GM18498 (cell line): ENCODE measurements at regions not wholly inside any gene's neighbourhood (a gene's known extent, or its start where the extent isn't known, plus 50 kb on each side); places are given as distances from the start of the nearest gene placed in this dataset.

ENCODE experiments used
- ATAC-seq: cut with Tn5 transposase; IDR thresholded peaks from one replicate; pipeline ENCODE4 v1.9.1; 2021; ENCODE audit warnings: mild to moderate bottlenecking, moderate library complexity; ENCODE audit not compliant: unreplicated experiment

DNA sequence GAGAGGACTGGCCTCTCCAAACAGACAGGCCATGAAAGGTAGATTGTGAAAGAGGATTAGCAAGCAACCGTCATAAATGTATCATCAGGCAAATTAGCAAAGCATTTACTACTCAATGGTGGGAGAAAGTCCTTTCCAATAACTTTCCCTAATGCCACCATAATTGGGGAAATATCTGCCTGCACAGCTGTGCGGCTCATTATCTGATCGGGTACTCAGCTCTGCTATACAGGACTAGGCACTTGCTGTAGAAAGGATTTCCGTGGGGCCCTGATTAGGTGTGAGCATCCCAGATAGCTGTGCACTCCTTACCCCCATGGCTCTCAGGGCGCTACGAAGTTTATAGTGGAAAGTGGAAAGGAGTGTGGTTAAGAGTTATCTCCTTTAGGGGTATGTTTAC lies 309.7 kb upstream of the PLET1 start:
- ATAC-seq: no peak

DNA sequence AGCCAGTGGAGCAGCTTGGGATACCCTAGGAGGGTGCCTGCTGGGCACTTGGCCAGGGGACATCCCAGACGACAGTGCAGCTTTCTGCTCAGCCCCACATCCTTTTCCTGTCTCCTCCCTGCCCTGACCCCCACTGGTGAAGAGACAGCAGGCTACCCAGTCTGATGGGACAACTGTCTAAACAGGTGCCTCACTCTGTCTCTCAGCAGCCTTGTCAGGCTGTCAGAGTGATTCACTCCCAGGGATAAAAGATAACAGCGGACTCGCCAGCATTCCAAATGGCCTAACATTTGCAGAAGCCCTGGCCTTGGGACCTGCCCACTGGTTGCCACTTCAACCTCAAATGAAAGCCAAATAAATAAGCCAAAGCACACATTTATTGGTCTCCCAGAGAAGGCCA lies 318.6 kb upstream of the PLET1 start:
- ATAC-seq: no peak

DNA sequence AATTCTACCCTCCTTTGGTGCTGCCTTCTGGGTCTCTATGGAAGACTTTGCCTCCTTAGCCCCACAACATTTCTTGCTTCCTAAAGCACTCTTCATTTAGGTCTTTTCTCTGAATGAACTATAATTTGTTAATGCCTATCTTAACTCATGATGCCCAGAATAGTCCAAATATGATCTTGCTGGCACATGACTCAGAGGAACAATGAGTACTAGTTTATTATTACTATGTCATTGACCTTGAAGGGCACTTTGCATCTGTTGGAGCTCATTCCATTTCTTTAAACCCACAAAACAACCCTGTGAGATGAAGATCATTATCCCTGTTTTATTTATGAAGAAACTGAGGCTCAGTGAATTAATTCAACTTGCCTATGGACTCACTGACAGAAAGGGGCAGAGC lies 320.2 kb upstream of the PLET1 start:
- ATAC-seq: no peak

DNA sequence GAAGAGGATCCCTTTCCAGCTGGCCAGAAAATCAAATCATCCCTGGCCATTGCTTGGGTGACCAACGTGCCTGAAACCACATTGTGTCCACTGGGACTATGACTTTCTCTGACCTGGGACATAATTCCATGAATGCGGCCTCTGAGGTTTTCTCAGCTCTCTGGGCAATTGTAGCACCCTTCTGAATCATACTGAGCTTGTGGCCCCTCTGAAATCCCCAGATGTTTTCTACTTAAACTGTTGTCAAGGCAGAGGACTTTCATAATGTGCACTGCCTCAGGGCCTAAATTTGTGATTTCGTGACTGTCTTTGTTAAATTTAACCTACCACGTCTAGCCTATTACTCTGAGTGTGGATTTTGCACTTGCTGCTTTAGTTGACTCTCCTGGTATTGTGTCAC lies 321.1 kb upstream of the PLET1 start:
- ATAC-seq: peak; percentile 30

DNA sequence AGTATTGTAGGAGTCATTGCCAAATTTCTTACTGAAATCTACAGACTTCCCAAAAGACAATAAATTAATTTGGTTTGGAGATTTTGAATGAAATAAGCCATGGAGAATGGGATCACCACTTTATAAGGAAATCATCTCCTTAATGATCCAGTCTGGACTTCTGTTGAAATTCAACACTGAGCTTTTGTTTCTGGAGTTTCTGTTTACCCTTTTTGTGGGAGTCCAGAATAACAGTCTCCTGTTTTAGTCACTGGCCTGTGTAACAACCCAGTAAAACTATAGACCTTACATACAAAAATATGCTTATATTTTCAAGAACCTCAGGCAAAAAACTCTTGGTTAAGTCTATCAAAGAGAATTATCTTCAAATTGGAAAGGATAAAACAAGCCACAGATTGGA lies 321.7 kb upstream of the PLET1 start:
- no peak for ATAC-seq

DNA sequence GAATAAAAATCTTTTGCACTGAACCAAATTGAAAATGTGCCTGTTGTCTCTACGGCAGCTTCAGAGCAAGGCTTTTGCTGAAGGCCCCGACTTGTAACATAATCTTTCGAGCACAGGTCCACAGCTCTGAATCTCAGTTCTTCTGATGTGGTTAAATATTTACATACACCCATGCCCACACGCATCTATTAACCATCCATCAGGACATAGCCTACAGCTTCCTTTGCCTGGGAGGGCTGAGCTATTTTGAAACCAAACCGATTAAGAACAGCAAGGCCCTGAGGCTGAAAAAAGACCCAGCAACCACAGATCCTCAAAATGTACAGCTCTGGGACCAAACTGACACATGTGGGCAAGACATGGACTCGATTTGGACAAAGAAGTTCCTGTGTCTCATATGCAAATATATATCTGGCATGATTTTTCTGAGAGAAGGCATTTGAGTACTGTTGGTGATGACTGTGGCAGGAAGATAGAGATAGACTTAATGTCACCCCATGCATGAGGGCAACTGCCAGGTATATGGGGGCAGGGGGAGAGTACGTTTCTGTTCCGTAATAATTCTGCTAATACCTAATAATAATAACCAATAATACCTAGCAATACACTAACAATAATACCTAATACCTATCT lies 322.7 kb upstream of the PLET1 start:
- peak; percentile 89 for ATAC-seq

DNA sequence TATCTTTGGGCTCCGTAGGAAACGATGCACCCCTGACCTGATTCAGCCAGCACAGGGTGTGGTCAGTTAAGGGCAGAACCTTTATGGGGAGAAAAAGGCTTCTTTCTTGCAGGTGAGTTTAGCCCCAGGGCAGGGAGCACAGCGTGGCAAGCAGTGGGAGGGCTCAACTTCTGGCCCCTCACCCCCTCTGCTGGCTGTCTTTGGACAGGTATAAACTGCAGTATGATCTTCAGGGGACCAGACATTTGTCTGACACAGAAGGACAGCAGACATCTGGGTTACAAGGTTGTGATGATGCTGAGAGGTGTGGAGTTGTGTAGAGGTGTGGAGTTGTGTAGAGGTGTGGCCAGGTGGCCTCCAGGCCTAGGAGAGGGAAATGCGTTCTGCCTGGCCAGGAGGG lies 324.0 kb upstream of the PLET1 start:
- ATAC-seq: no peak

DNA sequence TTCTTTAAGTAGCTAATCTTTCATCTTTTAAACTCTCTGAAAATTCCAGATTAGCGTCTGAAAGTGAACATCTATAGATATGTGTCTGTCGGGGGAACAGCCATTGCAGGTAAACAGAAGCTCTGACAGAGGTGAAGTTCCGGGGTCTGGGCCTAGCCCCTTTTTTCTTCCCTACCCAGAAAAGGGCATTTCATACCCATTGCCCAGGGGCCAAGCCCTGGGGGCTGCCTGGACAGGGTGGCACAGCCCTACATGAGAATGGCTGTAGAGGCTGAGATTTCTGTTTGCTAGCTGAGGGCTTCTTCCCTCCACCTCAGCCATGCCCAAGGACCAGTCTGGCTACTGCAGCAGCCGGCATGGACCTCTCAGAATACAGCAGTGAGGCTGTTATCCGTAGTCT lies 327.0 kb upstream of the PLET1 start:
- no peak for ATAC-seq

DNA sequence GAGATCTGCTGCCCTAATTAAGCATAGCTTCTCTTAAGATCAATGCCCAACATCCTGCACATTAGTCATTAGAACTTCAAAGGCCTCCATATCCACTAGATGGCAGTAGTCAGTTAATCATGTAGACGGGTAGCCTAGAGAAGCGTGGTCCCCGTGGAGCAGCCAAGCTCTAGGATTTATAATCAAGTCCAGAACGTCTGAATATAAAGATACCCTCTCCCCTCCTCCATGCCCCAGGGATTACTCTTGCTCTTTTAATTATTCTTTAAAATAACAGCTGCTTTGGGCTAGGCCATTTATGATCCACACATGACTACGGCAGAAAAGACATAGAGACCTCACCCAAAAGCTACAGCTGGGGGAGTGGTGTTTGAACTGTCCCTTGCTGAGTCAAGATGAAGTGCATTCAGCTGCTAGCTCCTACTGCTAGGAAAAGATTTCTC lies 327.6 kb upstream of the PLET1 start:
- ATAC-seq: peak; percentile 56

DNA sequence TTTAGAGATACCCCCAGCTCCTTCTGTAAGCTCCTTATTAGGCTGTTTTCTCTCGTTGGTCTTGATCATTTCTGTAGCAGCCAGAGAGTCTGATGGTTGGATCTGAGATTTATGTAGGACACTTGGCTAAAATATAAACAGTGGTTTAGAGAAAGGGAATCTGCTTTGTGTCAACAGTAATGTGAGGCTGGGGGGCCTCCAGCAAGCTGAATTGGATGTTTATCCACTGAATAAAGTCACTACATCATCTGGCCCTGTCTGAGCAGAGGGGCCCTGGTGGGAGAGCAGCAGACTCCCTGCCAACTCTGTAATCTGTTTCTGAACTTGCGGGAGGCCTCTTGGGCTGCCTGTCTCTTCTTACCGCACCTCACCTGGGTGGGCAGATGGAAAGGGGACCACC lies 328.5 kb upstream of the PLET1 start:
- ATAC-seq: no peak

DNA sequence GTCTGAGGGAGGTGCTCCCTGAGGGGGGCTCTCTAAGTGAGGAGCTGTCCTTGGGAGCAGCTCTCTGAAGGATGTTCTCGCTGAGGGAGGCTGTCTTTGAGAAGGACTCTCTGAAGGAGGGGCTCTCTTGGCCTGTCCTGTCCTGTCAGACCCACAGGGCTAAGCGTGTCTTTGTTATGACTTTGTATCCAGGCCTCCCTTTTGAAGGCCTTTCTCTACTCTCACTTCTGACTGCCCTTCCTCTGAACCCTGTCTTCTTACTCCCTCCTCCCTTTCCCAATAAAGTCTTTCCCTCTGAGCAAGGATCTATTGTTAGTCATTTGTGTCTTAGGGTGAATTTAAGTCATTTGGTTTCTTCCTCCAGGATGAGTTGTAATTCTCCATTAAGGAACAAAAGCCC lies 330.1 kb upstream of the PLET1 start:
- no peak for ATAC-seq

DNA sequence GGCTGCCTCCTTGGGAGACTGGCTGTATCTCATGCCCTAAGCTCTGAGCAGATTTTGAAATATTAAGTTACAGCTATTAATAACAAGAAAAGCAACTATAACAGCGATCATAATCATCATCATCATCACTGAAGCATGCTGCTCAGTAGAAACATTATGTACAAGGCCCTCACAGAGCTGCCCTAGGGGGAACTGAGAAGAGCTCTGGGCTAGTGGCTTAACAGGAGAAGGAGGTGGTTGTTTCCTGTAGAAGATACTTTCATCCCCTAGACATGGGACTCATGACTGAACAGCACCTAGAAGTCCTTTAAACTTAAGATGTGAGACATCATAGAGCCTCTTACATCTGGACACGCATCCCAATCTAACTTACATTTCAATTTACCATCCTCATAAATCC lies 332.8 kb upstream of the PLET1 start:
- peak; percentile 55 for ATAC-seq

DNA sequence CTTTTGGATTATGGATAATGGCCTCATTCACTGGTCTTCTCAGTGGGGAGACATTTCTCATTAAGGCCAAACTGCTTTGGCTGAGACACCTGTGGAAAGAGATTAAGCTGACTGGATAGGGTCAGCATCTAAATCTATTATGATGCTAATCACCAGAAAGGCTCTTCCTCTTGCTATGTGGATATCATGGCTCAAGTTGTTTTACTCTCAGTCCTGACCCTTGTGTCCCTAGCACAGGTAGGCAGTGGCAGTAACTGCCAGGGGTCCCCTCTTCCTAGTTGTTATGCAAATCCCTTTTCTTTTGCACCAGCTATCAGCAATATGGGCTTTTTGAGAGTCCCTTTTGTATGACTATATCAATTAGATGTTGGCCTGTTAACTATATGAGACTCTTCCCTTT lies 335.7 kb upstream of the PLET1 start:
- ATAC-seq: no peak

DNA sequence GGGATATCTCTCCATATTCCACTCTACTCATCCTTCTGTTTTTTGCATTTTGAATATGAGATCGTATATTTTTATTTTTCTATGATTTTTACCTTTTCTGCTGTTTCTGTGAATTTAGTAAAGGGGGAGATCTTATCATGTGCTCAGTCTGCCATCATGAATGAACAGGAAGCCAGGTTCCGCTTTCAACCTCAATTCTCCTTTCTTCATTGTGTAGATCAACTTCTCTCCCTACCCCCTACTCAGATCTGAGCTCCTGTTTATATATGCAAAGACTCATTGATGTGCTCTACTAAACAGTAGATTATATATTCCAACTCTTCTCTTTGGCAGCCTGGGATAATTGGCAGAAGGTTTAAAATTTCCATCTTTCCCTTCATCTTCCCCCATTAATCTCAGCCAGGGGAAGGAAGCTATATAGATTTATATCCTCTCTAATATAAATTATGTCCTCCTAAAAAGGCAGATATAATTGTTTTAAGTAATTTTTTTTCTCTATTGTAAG lies 336.7 kb upstream of the PLET1 start:
- ATAC-seq: no peak

DNA sequence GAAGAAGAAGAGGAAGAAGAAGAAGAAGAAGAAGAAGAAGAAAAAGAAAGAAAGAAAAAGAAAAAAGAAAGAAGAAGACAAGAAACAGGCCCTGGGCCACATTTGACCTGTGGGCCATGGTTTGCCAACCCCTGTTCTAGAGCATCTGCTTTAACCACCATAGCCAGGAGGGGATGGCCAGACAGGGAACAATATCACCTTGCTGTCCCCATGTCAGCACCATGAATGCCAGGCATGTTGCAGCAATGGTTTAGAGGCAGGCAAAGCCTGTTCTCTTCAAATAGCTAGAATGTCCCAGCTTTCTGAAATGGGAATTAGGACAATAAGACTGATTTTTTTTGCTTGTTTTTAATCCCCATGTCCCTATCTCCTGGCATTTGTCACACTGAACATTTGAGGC lies 338.6 kb upstream of the PLET1 start:
- no peak for ATAC-seq

DNA sequence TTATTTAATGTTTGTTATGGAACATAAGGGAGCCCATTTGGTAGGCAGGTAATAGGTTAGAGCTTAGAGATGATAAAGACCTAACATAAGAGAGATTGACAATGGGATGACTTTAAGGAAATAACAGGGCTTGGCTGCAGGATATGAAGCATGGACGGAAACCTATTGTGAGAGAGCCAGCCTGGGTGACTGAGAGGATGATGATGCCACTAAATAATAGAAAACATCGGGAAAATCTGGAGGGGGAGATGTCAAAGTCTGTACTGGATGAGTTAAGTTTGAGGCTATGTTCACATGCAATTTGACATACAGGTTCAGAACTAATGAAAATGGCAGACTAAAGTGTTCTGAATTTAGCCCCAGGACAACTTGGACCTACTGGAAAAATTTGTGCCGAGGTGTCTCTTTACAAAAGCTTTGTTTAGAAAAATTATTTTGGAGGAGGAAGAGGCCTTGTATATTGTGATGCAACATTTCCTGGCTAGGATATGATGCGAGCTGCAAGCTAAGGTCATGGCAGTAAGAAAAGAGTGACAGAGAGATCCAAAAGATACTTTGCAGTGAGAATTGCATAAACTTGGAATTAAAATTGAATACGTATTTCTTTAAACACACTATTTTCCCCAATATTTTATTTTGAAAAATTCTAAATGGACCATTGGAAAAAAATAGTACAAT lies 339.3 kb upstream of the PLET1 start:
- no peak for ATAC-seq

DNA sequence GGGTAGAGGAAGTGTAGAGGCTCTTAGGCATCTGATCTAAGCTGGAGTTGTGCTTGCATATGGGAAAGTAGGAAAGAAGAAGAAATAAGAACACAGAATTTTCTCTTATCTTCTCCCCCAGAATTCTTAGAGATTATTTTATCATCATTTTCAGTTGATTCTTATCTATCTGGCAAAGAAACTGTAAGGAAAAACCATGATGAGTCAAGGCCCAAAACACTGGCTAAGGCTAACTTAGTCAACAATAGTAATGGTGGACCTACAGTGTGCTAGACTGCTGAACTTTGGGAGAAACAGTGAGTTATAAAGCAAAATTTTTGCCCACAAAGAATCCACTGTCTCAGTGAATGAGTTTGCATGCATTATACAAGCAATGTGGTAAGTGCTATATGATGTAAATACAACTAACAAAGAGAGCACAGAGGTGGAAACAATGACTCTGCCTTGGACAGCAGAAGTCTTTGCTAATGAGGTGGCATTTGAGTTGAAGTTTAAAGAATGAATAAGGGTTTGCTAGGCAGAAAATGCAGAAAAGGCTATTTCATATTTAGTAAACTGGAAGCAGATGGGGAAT lies 344.5 kb upstream of the PLET1 start:
- ATAC-seq: no peak

DNA sequence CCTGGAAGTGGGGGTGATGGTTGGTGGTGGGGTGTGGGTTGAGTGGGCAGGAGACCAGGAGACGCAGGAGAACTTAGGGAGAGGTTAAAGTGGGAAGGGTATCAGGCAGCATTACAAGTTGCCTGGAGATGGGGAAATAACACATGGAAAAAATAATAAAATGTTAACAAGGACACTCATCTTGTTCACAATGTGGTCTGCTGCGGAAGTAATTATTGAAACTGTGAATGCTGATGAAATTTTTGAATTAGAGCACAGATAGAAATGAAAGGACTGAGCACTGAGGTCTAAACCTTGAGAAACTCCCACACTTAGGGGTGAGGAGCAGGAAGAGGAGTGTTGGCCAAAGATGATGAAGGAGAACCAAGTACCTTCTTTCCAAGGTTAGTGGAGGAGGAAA lies 346.0 kb upstream of the PLET1 start:
- ATAC-seq: no peak

DNA sequence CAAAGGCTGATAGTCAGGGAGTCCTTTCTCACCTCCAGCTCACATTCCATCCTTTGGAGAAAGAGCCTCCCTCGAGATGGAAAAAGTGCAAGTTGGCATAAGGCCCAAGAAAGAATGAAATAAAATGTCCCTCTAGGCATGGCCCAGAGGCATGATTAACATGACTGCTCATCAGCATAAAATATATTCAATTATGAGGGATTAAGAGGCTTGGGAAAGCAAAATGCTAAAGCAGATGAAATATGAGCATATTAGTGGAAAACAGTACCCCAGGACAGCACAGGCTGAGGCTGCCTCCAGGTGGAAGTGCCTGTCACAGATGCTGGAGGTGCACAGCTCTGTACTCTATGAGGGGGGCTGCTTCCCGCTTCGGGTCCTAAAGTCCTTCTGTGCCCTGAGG lies 347.8 kb upstream of the PLET1 start:
- ATAC-seq: no peak

DNA sequence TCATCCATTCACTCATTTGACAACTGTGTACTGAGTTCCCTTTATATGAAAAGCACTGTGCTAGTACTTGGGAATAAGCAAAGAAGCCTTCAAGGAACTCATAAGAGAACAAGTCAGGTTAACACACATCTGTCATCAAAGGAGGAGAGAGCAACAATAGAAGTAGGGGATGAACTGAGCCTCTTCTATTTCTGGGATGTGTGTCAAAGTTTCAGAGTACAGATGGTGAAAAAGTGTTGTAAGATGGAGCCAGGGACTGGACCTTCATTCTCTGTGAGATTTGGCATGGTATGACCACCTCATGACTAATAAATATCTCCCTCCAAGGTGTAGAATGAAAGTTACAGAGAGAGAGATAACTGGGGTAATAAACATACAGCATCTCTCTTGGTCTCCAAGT lies 349.8 kb upstream of the PLET1 start:
- no peak for ATAC-seq

DNA sequence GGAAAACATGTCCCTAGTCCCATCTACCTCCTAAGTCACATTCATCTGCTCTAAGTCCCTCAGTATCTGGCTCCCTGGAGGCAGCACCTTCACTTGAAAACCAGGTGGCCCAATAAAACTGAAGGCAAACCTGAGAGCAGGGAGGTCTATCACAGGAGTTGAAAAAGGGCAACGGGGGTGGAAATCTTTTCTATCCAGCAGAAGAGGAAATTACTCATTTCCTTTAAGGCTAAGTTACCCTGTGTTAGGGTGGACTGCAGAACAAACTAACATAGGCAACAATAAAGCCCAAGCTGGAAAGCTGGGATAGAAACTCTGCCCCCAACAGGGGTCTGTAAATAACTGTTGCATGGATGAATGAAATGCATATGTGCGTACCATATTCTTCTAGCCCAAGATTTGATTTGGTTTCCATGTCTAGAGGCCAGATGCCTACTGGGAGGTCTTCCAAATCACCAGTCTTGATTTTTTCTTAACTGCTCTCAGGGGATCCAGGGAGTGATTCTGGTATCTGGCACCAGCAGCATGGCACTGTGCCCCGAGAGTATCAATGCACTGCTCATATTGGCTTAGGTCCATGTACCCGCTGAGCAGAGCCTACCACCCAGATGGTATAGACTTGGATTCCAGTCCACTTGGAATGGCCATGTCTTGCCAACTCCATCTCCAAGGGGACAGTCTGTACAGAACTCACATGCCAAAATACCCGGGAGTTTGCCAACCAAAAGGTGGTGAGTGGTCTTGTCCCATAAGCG lies 350.0 kb upstream of the NCAM1 start:
- ATAC-seq: no peak

DNA sequence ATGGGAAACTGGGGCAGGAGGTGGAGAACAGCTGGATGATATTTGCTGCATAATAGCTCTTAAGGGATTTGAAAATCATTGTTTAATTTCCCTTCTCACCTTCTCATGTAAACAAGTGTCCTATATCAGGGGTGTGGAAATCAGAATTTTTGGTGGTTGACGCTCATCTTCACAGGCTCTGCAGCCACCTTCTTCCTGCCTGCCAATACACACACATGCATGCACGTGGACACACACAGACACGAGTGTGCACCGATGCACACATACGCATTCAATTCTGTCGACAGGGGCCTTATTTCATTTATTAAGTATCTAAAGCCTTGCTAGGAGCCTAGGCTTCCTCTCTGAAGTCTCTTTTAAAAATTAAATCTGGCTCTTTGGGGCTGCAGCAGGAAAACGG lies 349.4 kb upstream of the NCAM1 start:
- ATAC-seq: no peak
